ENCODE measurements at regions not wholly inside any gene's neighbourhood (a gene's known extent, or its start where the extent isn't known, plus 50 kb on each side); places are given as distances from the start of the nearest gene placed in this dataset.

DNA sequence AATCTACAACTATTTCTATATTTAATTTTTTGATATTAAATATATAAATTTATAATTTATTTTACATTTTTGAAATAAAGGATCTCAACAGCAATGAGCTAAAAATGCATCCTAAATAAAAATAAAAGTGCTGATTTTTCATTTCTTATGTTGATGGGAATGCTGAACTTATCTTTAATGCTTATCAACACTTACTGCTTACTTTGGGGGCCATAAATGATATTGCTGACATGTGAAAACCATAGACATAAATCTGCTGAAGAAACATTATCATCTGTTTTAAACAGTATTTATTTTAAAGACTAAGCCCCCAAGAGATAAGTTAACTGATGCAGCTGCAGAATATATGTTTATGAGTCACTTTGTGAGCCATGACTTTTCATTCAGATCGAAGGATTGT, 594.1 kb upstream of the PKN2 start:
- intact Hi-C loops (cut with DNase I) = no loop called here
- no peaks in the 10 kb centered on the region for H3K27me3 ChIP-seq
- no peaks in the 10 kb centered on the region for H3K36me3 ChIP-seq
- H3K4me1 ChIP-seq = no peaks in the 10 kb centered on the region
- no peak overlapping the region for H3K27ac ChIP-seq
- H3K4me3 ChIP-seq = no peak overlapping the region
- no peak for TF ChIP-seq POLR2AphosphoS5 (IDR thresholded peaks at IDR 0.05; ENCODE audit: insufficient read depth in 1 of 2, low read depth in 1 of 2)
- TF ChIP-seq POLR2A (IDR thresholded peaks at IDR 0.05) = no peak
- TF ChIP-seq, protein P1, sequence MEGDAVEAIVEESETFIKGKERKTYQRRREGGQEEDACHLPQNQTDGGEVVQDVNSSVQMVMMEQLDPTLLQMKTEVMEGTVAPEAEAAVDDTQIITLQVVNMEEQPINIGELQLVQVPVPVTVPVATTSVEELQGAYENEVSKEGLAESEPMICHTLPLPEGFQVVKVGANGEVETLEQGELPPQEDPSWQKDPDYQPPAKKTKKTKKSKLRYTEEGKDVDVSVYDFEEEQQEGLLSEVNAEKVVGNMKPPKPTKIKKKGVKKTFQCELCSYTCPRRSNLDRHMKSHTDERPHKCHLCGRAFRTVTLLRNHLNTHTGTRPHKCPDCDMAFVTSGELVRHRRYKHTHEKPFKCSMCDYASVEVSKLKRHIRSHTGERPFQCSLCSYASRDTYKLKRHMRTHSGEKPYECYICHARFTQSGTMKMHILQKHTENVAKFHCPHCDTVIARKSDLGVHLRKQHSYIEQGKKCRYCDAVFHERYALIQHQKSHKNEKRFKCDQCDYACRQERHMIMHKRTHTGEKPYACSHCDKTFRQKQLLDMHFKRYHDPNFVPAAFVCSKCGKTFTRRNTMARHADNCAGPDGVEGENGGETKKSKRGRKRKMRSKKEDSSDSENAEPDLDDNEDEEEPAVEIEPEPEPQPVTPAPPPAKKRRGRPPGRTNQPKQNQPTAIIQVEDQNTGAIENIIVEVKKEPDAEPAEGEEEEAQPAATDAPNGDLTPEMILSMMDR (IDR thresholded peaks at IDR 0.05) = no peak
- no peaks in the 10 kb centered on the region for H3K9me3 ChIP-seq
- no peak for DNase-seq (ENCODE audit: extremely low spot score in 2 of 2)

DNA sequence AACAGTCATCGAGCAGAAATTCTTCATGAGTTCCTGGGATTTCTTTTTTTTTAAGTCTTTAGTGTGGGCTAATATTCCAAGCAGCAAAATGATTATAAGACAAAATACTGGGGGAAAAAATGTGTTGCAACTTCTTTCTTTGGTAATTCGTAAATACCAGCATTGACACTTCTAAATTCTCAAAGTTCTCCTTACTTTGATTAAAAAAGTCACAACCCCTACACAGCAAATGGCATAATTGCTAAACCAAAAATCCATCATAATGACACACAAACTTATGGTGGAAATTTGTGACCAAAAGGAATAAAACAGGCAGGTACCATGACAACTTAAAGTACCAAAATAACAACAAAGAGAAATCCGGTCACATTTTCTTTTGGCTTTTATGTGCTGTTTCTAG, 585.2 kb upstream of the PKN2 start:
- Histone ChIP-seq H3K9me3 (no peaks in the 10 kb centered on the region), H3K27ac (no peak overlapping the region), H3K36me3 (no peaks in the 10 kb centered on the region), H3K4me1 (no peaks in the 10 kb centered on the region), H3K4me3 (no peak overlapping the region), H3K27me3 (no peaks in the 10 kb centered on the region)
- intact Hi-C loops (cut with DNase I) = no loop called here
- TF ChIP-seq POLR2A (IDR thresholded peaks at IDR 0.05) = no peak
- TF ChIP-seq, protein P1 (IDR thresholded peaks at IDR 0.05) = no peak
- no peak for TF ChIP-seq POLR2AphosphoS5 (IDR thresholded peaks at IDR 0.05; ENCODE audit: insufficient read depth in 1 of 2, low read depth in 1 of 2)
- no peak for DNase-seq (ENCODE audit: extremely low spot score in 2 of 2)

DNA sequence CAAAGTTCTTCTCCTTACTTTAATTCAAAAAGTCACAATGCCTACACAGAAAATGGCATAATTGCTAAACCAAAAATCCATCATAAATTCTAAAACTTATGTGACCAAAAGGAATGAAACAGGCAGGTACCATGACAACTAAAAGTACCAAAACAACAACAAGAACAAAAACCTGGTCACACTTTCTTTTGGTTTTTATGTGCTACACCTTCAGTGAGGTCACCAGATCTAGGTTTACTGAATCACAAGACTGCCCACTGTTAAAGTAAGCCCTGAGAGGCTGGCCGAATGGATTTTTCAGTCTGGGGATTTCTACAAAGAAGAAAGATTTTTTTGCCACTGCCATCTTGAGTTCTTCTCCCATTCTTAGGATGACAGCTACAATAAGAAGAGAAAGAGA, 583.0 kb upstream of the PKN2 start:
- no peaks in the 10 kb centered on the region for H3K27me3 ChIP-seq

DNA sequence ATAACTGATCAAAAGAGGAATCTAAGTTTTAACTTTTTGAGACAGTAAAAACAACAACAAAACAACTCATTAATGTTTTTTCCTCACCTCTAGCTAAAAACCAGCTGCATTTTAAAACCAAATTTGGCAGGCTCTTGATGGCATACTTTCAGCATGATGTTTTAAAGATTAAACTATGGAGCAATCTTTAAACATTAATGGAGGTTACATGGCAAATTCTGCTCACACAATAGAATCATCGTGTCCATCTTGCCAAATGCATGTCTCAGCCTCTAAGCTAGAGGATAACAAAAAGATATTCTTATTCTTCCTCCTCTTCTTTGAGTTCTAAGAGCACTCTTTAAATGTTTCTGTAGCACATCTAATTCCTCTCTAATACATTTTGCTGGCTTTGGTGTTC, 579.8 kb upstream of the PKN2 start:
- Histone ChIP-seq H3K27me3 (no peaks in the 10 kb centered on the region), H3K27ac (no peak overlapping the region), H3K4me3 (no peak overlapping the region), H3K9me3 (no peaks in the 10 kb centered on the region), H3K36me3 (no peaks in the 10 kb centered on the region), H3K4me1 (no peaks in the 10 kb centered on the region)
- intact Hi-C loops (cut with DNase I) = no loop called here
- TF ChIP-seq POLR2A (IDR thresholded peaks at IDR 0.05) (no peak), POLR2AphosphoS5 (IDR thresholded peaks at IDR 0.05; ENCODE audit: insufficient read depth in 1 of 2, low read depth in 1 of 2) (no peak)
- TF ChIP-seq, protein P1 (IDR thresholded peaks at IDR 0.05) = no peak
- no peak for DNase-seq (ENCODE audit: extremely low spot score in 2 of 2)

More for the DNA sequence above, 583.0 kb upstream of the PKN2 start:
- Histone ChIP-seq H3K9me3 (no peaks in the 10 kb centered on the region), H3K4me1 (no peaks in the 10 kb centered on the region), H3K27ac (no peak overlapping the region), H3K4me3 (no peak overlapping the region), H3K36me3 (no peaks in the 10 kb centered on the region)
- no peak for DNase-seq (ENCODE audit: extremely low spot score in 2 of 2)
- intact Hi-C loops (cut with DNase I) = no loop called here
- TF ChIP-seq, protein P1 (IDR thresholded peaks at IDR 0.05) = no peak
- TF ChIP-seq POLR2AphosphoS5 (IDR thresholded peaks at IDR 0.05; ENCODE audit: insufficient read depth in 1 of 2, low read depth in 1 of 2) (no peak), POLR2A (IDR thresholded peaks at IDR 0.05) (no peak)

DNA sequence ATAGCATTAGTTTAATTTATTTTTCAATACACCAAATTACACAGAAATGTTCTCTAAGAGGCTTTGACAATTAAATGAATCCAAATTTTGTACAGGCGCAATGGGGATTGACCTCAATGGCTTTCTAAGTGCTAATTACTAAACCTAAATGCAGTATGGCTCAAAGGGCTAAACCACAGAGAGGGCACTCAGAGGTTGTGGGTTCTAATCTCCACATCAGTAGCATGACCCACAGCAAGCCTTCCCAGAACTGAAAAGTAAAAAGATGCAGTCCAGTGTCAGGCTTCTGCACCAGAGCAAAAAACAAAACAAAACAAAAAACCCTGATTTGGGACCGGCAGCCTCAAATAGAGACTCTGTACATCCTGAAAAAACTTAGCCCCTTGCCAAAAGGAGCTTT, 579.2 kb upstream of the PKN2 start:
- Histone ChIP-seq H3K27me3 (no peaks in the 10 kb centered on the region), H3K36me3 (no peaks in the 10 kb centered on the region), H3K9me3 (no peaks in the 10 kb centered on the region), H3K4me1 (no peaks in the 10 kb centered on the region), H3K4me3 (no peak overlapping the region), H3K27ac (no peak overlapping the region)
- intact Hi-C loops (cut with DNase I) = no loop called here
- TF ChIP-seq, protein P1 (IDR thresholded peaks at IDR 0.05) = no peak
- TF ChIP-seq POLR2A (IDR thresholded peaks at IDR 0.05) = no peak
- TF ChIP-seq POLR2AphosphoS5 (IDR thresholded peaks at IDR 0.05; ENCODE audit: insufficient read depth in 1 of 2, low read depth in 1 of 2) = no peak
- DNase-seq (ENCODE audit: extremely low spot score in 2 of 2) = no peak
